Body of pancreas (tissue), 4 donors: ENCODE measurements at regions not wholly inside any gene's neighbourhood (a gene's known extent, or its start where the extent isn't known, plus 50 kb on each side); places are given as distances from the start of the nearest gene placed in this dataset.
"Not testable (repeated sequence)": the region's sequence is repeated elsewhere in the genome, so short reads cannot be mapped to it uniquely, and the experiment has no call there.

Source experiments
- CTCF ChIP-seq, 7 experiments: fragments of 450-650 bp in 4 of 7; fragments of 200-600 bp in 3 of 7; sonication (generic) in 3 of 7; IDR thresholded peaks; one replicate each; pipeline ENCODE4 v1.5.1; 2016 to 2019; ENCODE audit warnings: antibody characterized with exemption in 7 of 7
- POLR2A ChIP-seq, 3 donors: fragments of 450-650 bp; IDR thresholded peaks; one replicate each; pipeline ENCODE4 v1.6.1; 2016; ENCODE audit warnings: antibody characterized with exemption in 3 of 3, mild to moderate bottlenecking in 2 of 3

GRCh38 chr10:38356527-38356926 is 262.4 kb downstream of the ZNF37A start:
- TF ChIP-seq CTCF, POLR2A (IDR thresholded peaks at IDR 0.05): not testable (repeated sequence)
